GM23338 (cell line): ENCODE measurements at regions not wholly inside any gene's neighbourhood (a gene's known extent, or its start where the extent isn't known, plus 50 kb on each side); places are given as distances from the start of the nearest gene placed in this dataset.

ENCODE experiments used
- ATAC-seq: fragments of 200-7000 bp; cut with Tn5 transposase; 3 replicates; pipeline ENCODE4 v1.9.1; 2020
- DNase-seq: peaks from one replicate; pipeline ENCODE4 v3.0.0-alpha.2; 2015; ENCODE audit warnings: low spot score
- H2AFZ ChIP-seq: fragments of 200-600 bp; sonication (generic); 2 replicates; pipeline ENCODE4 v1.8.0; 2016; ENCODE audit warnings: antibody characterized with exemption, mild to moderate bottlenecking, moderate library complexity
- H3F3A ChIP-seq: fragments of 200-600 bp; sonication (generic); replicated peaks from 2 replicates; pipeline ENCODE4 v1.8.0; 2017; ENCODE audit warnings: antibody characterized with exemption, mixed run types, low read depth
- H3K27ac ChIP-seq: fragments of 200-600 bp; sonication (generic); 2 replicates; pipeline ENCODE4 v1.6.1; 2016; ENCODE audit warnings: low read depth
- H3K27me3 ChIP-seq: fragments of 200-600 bp; sonication (generic); 2 replicates; pipeline ENCODE4 v1.8.0; 2016; ENCODE audit warnings: mild to moderate bottlenecking, mixed run types, moderate library complexity; ENCODE audit not compliant: insufficient read depth
- H3K36me3 ChIP-seq: fragments of 200-600 bp; sonication (generic); 2 replicates; pipeline ENCODE4 v1.8.0; 2016; ENCODE audit warnings: mild to moderate bottlenecking; ENCODE audit not compliant: insufficient read depth
- H3K4me1 ChIP-seq: fragments of 200-600 bp; sonication (generic); 2 replicates; pipeline ENCODE4 v1.8.0; 2016; ENCODE audit warnings: mild to moderate bottlenecking, moderate library complexity; ENCODE audit not compliant: insufficient read depth
- H3K4me2 ChIP-seq: fragments of 200-600 bp; sonication (generic); 2 replicates; pipeline ENCODE4 v1.7.1; 2017; ENCODE audit warnings: mixed run types
- H3K4me3 ChIP-seq: fragments of 200-600 bp; sonication (generic); 2 replicates; pipeline ENCODE4 v1.6.1; 2016; ENCODE audit warnings: mixed run types
- H3K79me2 ChIP-seq: fragments of 200-600 bp; sonication (generic); replicated peaks from 2 replicates; pipeline ENCODE4 v1.8.0; 2017; ENCODE audit warnings: mild to moderate bottlenecking; ENCODE audit not compliant: insufficient read depth
- H3K9me2 ChIP-seq: fragments of 200-600 bp; sonication (generic); 2 replicates; pipeline ENCODE4 v1.8.0; 2017; ENCODE audit not compliant: insufficient read depth
- H4K20me1 ChIP-seq: fragments of 200-600 bp; sonication (generic); replicated peaks from 2 replicates; pipeline ENCODE4 v1.8.0; 2017; ENCODE audit warnings: mild to moderate bottlenecking; ENCODE audit not compliant: insufficient read depth
- H3K27ac Mint-ChIP-seq: 2 replicates; pipeline ENCODE4 v1.8.0; 2020; ENCODE audit warnings: inconsistent platforms, mild to moderate bottlenecking, moderate library complexity, mixed read lengths
- H3K27me3 Mint-ChIP-seq: 3 replicates; pipeline ENCODE4 v1.8.0; 2022; ENCODE audit warnings: low read depth, mild to moderate bottlenecking, moderate library complexity, mixed read lengths, inconsistent platforms; ENCODE audit not compliant: insufficient read depth, poor library complexity
- H3K36me3 Mint-ChIP-seq: 3 replicates; pipeline ENCODE4 v1.8.0; 2021; ENCODE audit warnings: low read depth, mild to moderate bottlenecking, inconsistent platforms, moderate library complexity, mixed read lengths
- H3K4me1 Mint-ChIP-seq: 3 replicates; pipeline ENCODE4 v1.8.0; 2020; ENCODE audit warnings: mild to moderate bottlenecking, inconsistent platforms, mixed read lengths
- H3K4me3 Mint-ChIP-seq: 3 replicates; pipeline ENCODE4 v1.8.0; 2021; ENCODE audit warnings: moderate library complexity, mild to moderate bottlenecking, inconsistent platforms, mixed read lengths
- H3K9me3 Mint-ChIP-seq: 3 replicates; pipeline ENCODE4 v1.8.0; 2020; ENCODE audit warnings: moderate library complexity, mild to moderate bottlenecking, inconsistent platforms, mixed read lengths
- CREB1 ChIP-seq: fragments of 250-450 bp; sonication (Bioruptor Pico); IDR thresholded peaks from 2 replicates; pipeline ENCODE4 v1.5.0; 2020; ENCODE audit warnings: low read depth, mild to moderate bottlenecking, moderate library complexity
- CTCF ChIP-seq, 2 experiments: fragments of 200-600 bp in 1 of 2; sonication (generic) in 1 of 2; conservative IDR thresholded peaks; 2 replicates each; pipeline versions ENCODE4 v1.5.1 to v1.6.1; 2016 to 2017; ENCODE audit warnings: antibody characterized with exemption in 2 of 2, low read depth in 2 of 2, mild to moderate bottlenecking in 2 of 2, moderate library complexity in 1 of 2
- ETS1 ChIP-seq: IDR thresholded peaks from 2 replicates; pipeline ENCODE4 v1.6.1; 2016; ENCODE audit warnings: antibody characterized with exemption
- EZH2 ChIP-seq: fragments of 200-600 bp; sonication (generic); IDR thresholded peaks from one replicate; pipeline ENCODE4 v1.8.0; 2017; ENCODE audit warnings: antibody characterized with exemption, mild to moderate bottlenecking, low read depth; ENCODE audit not compliant: unreplicated experiment
- EZH2phosphoT487 ChIP-seq: fragments of 200-600 bp; sonication (generic); IDR thresholded peaks from one replicate; pipeline ENCODE4 v1.8.1; 2018; ENCODE audit warnings: antibody characterized with exemption; ENCODE audit not compliant: unreplicated experiment
- JUNB ChIP-seq: IDR thresholded peaks from one replicate; pipeline ENCODE4 v1.6.1; 2016; ENCODE audit warnings: antibody characterized with exemption; ENCODE audit not compliant: unreplicated experiment
- NANOG ChIP-seq: IDR thresholded peaks from 2 replicates; pipeline ENCODE4 v1.6.1; 2016; ENCODE audit warnings: antibody characterized with exemption, borderline replicate concordance
- POLR2AphosphoS5 ChIP-seq: IDR thresholded peaks from 2 replicates; pipeline ENCODE4 v1.6.1; 2016; ENCODE audit warnings: antibody characterized with exemption, low read depth
- REST ChIP-seq: IDR thresholded peaks from one replicate; pipeline ENCODE4 v1.6.1; 2018; ENCODE audit warnings: antibody characterized with exemption; ENCODE audit not compliant: unreplicated experiment
- STAT1 ChIP-seq: IDR thresholded peaks from one replicate; pipeline ENCODE4 v1.6.1; 2016; ENCODE audit warnings: antibody characterized with exemption; ENCODE audit not compliant: unreplicated experiment
- ZNF114 ChIP-seq: fragments of 250-450 bp; sonication (Bioruptor Pico); IDR thresholded peaks from 2 replicates; pipeline ENCODE4 v1.5.0; 2020; ENCODE audit warnings: mild to moderate bottlenecking, moderate library complexity
- ZNF331 ChIP-seq: fragments of 250-450 bp; sonication (Bioruptor Pico); IDR thresholded peaks from 2 replicates; pipeline ENCODE4 v1.5.0; 2020; ENCODE audit warnings: low read depth, mild to moderate bottlenecking, moderate library complexity

GRCh38 chrX:147405764-147406163 lies 506.0 kb upstream of the FMR1 start:
- no peaks in the 10 kb centered on the region for H3K27me3 Mint-ChIP-seq
- no peaks in the 10 kb centered on the region for H3K36me3 Mint-ChIP-seq
- Histone ChIP-seq H3K27ac (no peak overlapping the region), H3K9me2 (no peaks in the 10 kb centered on the region), H3K36me3 (no peaks in the 10 kb centered on the region), H3F3A (no peaks in the 10 kb centered on the region), H3K4me2 (no peak overlapping the region), H3K4me3 (no peak overlapping the region), H3K27me3 (no peaks in the 10 kb centered on the region), H4K20me1 (no peaks in the 10 kb centered on the region), H2AFZ (peak overlapping the region; percentile 52; the same call in 1 of the 2 replicates), H3K79me2 (no peaks in the 10 kb centered on the region), H3K4me1 (peaks cover 20% of the 10 kb centered on the region)
- DNase-seq (no peak), ATAC-seq (no peak)
- H3K27ac Mint-ChIP-seq = no peak overlapping the region
- H3K4me1 Mint-ChIP-seq = peaks cover 12% of the 10 kb centered on the region; the same call in 2 of the 3 replicates
- peaks cover 3% of the 10 kb centered on the region; the same call in 2 of the 3 replicates for H3K9me3 Mint-ChIP-seq
- no peak for TF ChIP-seq JUNB
- TF ChIP-seq ZNF114 (CRISPR knock-in tag) = no peak
- no peak for TF ChIP-seq EZH2
- H3K4me3 Mint-ChIP-seq = no peak overlapping the region

- H4K20me1 ChIP-seq = no peaks in the 10 kb centered on the region
- ATAC-seq (no peak), DNase-seq (no peak)
- no peaks in the 10 kb centered on the region for H3K9me2 ChIP-seq
- no peaks in the 10 kb centered on the region for H3K79me2 ChIP-seq
- Mint-ChIP-seq H3K9me3 (peaks cover 1% of the 10 kb centered on the region; the same call in 2 of the 3 replicates), H3K36me3 (no peaks in the 10 kb centered on the region), H3K4me3 (no peak overlapping the region), H3K4me1 (peaks cover 12% of the 10 kb centered on the region; the same call in 2 of the 3 replicates), H3K27ac (no peak overlapping the region), H3K27me3 (no peaks in the 10 kb centered on the region)
- H3K4me2 ChIP-seq = no peak overlapping the region
- no peaks in the 10 kb centered on the region for H3F3A ChIP-seq
- H3K4me1 ChIP-seq = peaks cover 20% of the 10 kb centered on the region
- H3K27me3 ChIP-seq = no peaks in the 10 kb centered on the region
- H2AFZ ChIP-seq = no peak overlapping the region
- H3K27ac ChIP-seq = no peak overlapping the region
- H3K36me3 ChIP-seq = no peaks in the 10 kb centered on the region
- no peak overlapping the region for H3K4me3 ChIP-seq
- TF ChIP-seq CREB1 = no peak
- no peak for TF ChIP-seq POLR2AphosphoS5
- no peak for TF ChIP-seq ETS1
- TF ChIP-seq EZH2phosphoT487 = no peak
- no peak for TF ChIP-seq REST
- TF ChIP-seq EZH2 = no peak
- TF ChIP-seq ZNF114 (CRISPR knock-in tag) = no peak
- TF ChIP-seq STAT1 = no peak
- no peak for TF ChIP-seq JUNB
- no peak for TF ChIP-seq ZNF331
- no peak for TF ChIP-seq NANOG
- no peak for TF ChIP-seq CTCF (conservative IDR thresholded peaks at IDR 0.05; ENCODE audit: low read depth in 2 of 2)
Measured at GRCh38 chrX:147403040-147403439, 508.7 kb upstream of the FMR1 start.
